Activated naive CD4-positive, alpha-beta T cell treated with anti-CD3 and anti-CD28 coated beads, Interleukin-2, amount 50 U/mL, for 72 hours (primary cell): ENCODE measurements at regions not wholly inside any gene's neighbourhood (a gene's known extent, or its start where the extent isn't known, plus 50 kb on each side); places are given as distances from the start of the nearest gene placed in this dataset.
"Not testable (repeated sequence)": the region's sequence is repeated elsewhere in the genome, so short reads cannot be mapped to it uniquely, and the experiment has no call there.

Experiments used
- ATAC-seq, 2 donors: fragments of 150-1000 bp; cut with Tn5 transposase; 2 replicates each; pipeline ENCODE4 v1.10.0; 2021; ENCODE audit warnings: mild to moderate bottlenecking in 2 of 2, moderate library complexity in 2 of 2
- DNase-seq, 2 donors: peaks; one replicate each; pipeline ENCODE4 v3.0.0; 2021 to 2022; ENCODE audit warnings: low spot score in 2 of 2
- H3K27ac Mint-ChIP-seq, 2 donors: one replicate each; pipeline ENCODE4 v1.8.0; 2022; ENCODE audit warnings: mild to moderate bottlenecking in 2 of 2, mixed read lengths in 2 of 2
- H3K36me3 Mint-ChIP-seq, 2 donors: one replicate each; pipeline ENCODE4 v1.8.0; 2022; ENCODE audit warnings: mixed read lengths in 2 of 2
- H3K9me3 Mint-ChIP-seq, 2 donors: one replicate each; pipeline ENCODE4 v1.8.0; 2022; ENCODE audit warnings: mixed read lengths in 2 of 2

GRCh38 chr13:55566779-55567178 is 1573.9 kb upstream of the PRR20A start:
- H3K36me3 Mint-ChIP-seq = no peaks in the 10 kb centered on the region
- DNase-seq (no peak), ATAC-seq (no peak)
- peaks cover 17 to 20% of the 10 kb centered on the region in 2 donors for H3K9me3 Mint-ChIP-seq
- no peak overlapping the region for H3K27ac Mint-ChIP-seq

- Mint-ChIP-seq H3K27ac (no peak overlapping the region), H3K9me3 (peaks cover 17 to 20% of the 10 kb centered on the region in 2 donors), H3K36me3 (no peaks in the 10 kb centered on the region)
- no peak for DNase-seq
- no peak for ATAC-seq
Measured at GRCh38 chr13:55567721-55568625, 1572.7 kb upstream of the PRR20A start.

- ATAC-seq (no peak), DNase-seq (no peak)
- peaks cover 17 to 19% of the 10 kb centered on the region in 2 donors for H3K9me3 Mint-ChIP-seq
- H3K27ac Mint-ChIP-seq = no peak overlapping the region
- H3K36me3 Mint-ChIP-seq = no peaks in the 10 kb centered on the region
Measured at GRCh38 chr13:55569082-55569481, 1571.6 kb upstream of the PRR20A start.

GRCh38 chr13:55569514-55569913 is 1571.2 kb upstream of the PRR20A start:
- no peaks in the 10 kb centered on the region for H3K36me3 Mint-ChIP-seq
- no peak for ATAC-seq
- H3K9me3 Mint-ChIP-seq = peaks cover 16 to 18% of the 10 kb centered on the region in 2 donors
- no peak overlapping the region for H3K27ac Mint-ChIP-seq
- DNase-seq = no peak

- Mint-ChIP-seq H3K36me3 (no peaks in the 10 kb centered on the region), H3K27ac (no peak overlapping the region)
Measured at GRCh38 chr13:55570371-55570770, 1570.3 kb upstream of the PRR20A start.

GRCh38 chr13:55571237-55571867 is 1569.4 kb upstream of the PRR20A start:
- no peak for DNase-seq
- Mint-ChIP-seq H3K9me3 (peaks cover 22% of the 10 kb centered on the region in 2 donors), H3K27ac (no peak overlapping the region), H3K36me3 (no peaks in the 10 kb centered on the region)
- no peak for ATAC-seq

More at GRCh38 chr13:55570371-55570770, 1570.3 kb upstream of the PRR20A start:
- DNase-seq (no peak), ATAC-seq (no peak)
- peaks cover 16 to 18% of the 10 kb centered on the region in 2 donors for H3K9me3 Mint-ChIP-seq

GRCh38 chr13:55572408-55572807 is 1568.3 kb upstream of the PRR20A start:
- no peak for ATAC-seq
- Mint-ChIP-seq H3K27ac (no peak overlapping the region), H3K9me3 (peaks cover 15 to 19% of the 10 kb centered on the region in 2 donors), H3K36me3 (no peaks in the 10 kb centered on the region)
- DNase-seq = no peak

GRCh38 chr13:55572862-55573261 is 1567.9 kb upstream of the PRR20A start:
- Mint-ChIP-seq H3K36me3 (no peaks in the 10 kb centered on the region), H3K9me3 (peaks cover 20 to 21% of the 10 kb centered on the region in 2 donors), H3K27ac (no peak overlapping the region)
- no peak for ATAC-seq
- no peak for DNase-seq

- Mint-ChIP-seq H3K27ac (no peak overlapping the region), H3K36me3 (no peaks in the 10 kb centered on the region), H3K9me3 (peaks cover 21% of the 10 kb centered on the region in 2 donors)
- DNase-seq = no peak
- ATAC-seq = no peak
Measured at GRCh38 chr13:55573565-55573964, 1567.2 kb upstream of the PRR20A start.

- no peak overlapping the region for H3K27ac Mint-ChIP-seq
- peaks cover 22 to 26% of the 10 kb centered on the region in 2 donors for H3K9me3 Mint-ChIP-seq
- H3K36me3 Mint-ChIP-seq = no peaks in the 10 kb centered on the region
- DNase-seq (no peak), ATAC-seq (no peak)
Measured at GRCh38 chr13:55576389-55576788, 1564.3 kb upstream of the PRR20A start.

- Mint-ChIP-seq H3K9me3 (peaks cover 22 to 26% of the 10 kb centered on the region in 2 donors), H3K36me3 (no peaks in the 10 kb centered on the region), H3K27ac (no peak overlapping the region)
- DNase-seq (no peak), ATAC-seq (no peak)
Measured at GRCh38 chr13:55577082-55577846, 1563.5 kb upstream of the PRR20A start.

GRCh38 chr13:55577847-55578210 is 1562.9 kb upstream of the PRR20A start:
- Mint-ChIP-seq H3K36me3 (peaks cover 0 to 1% of the 10 kb centered on the region in 2 donors), H3K9me3 (peaks cover 24 to 26% of the 10 kb centered on the region in 2 donors), H3K27ac (no peak overlapping the region)
- ATAC-seq = no peak
- no peak for DNase-seq

GRCh38 chr13:55582294-55582693 is 1558.4 kb upstream of the PRR20A start:
- H3K27ac Mint-ChIP-seq, H3K36me3 Mint-ChIP-seq, ATAC-seq, DNase-seq: not testable (repeated sequence)
- H3K9me3 Mint-ChIP-seq = peaks cover 15 to 20% of the 10 kb centered on the region in 2 donors

GRCh38 chr13:55583953-55584593 is 1556.6 kb upstream of the PRR20A start:
- peaks cover 16 to 20% of the 10 kb centered on the region in 2 donors for H3K9me3 Mint-ChIP-seq
- ATAC-seq (no peak), DNase-seq (no peak)
- H3K36me3 Mint-ChIP-seq = peaks cover 6 to 7% of the 10 kb centered on the region in 2 donors
- H3K27ac Mint-ChIP-seq = no peak overlapping the region

GRCh38 chr13:55602784-55603183 is 1537.9 kb upstream of the PRR20A start:
- Mint-ChIP-seq H3K27ac (no peak overlapping the region), H3K9me3 (no peaks in the 10 kb centered on the region), H3K36me3 (no peaks in the 10 kb centered on the region)
- ATAC-seq = no peak
- DNase-seq = no peak

GRCh38 chr13:55606045-55606665 is 1534.6 kb upstream of the PRR20A start:
- H3K27ac Mint-ChIP-seq = no peak overlapping the region
- no peaks in the 10 kb centered on the region for H3K36me3 Mint-ChIP-seq
- H3K9me3 Mint-ChIP-seq = no peaks in the 10 kb centered on the region
- no peak for DNase-seq
- ATAC-seq = no peak
